ENCODE measurements at regions not wholly inside any gene's neighbourhood (a gene's known extent, or its start where the extent isn't known, plus 50 kb on each side); places are given as distances from the start of the nearest gene placed in this dataset.

- H3K36me3 Mint-ChIP-seq: no peaks in the 10 kb centered on the region
- H3K4me3 Mint-ChIP-seq: no peak overlapping the region
- DNase-seq (ENCODE audit: low spot score in 2 of 2, unreplicated experiment in 2 of 2): no peak
- H3K9me3 Mint-ChIP-seq: no peaks in the 10 kb centered on the region
- TF ChIP-seq, protein P1, sequence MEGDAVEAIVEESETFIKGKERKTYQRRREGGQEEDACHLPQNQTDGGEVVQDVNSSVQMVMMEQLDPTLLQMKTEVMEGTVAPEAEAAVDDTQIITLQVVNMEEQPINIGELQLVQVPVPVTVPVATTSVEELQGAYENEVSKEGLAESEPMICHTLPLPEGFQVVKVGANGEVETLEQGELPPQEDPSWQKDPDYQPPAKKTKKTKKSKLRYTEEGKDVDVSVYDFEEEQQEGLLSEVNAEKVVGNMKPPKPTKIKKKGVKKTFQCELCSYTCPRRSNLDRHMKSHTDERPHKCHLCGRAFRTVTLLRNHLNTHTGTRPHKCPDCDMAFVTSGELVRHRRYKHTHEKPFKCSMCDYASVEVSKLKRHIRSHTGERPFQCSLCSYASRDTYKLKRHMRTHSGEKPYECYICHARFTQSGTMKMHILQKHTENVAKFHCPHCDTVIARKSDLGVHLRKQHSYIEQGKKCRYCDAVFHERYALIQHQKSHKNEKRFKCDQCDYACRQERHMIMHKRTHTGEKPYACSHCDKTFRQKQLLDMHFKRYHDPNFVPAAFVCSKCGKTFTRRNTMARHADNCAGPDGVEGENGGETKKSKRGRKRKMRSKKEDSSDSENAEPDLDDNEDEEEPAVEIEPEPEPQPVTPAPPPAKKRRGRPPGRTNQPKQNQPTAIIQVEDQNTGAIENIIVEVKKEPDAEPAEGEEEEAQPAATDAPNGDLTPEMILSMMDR (IDR thresholded peaks at IDR 0.05; ENCODE audit: unreplicated experiment): no peak
- H3K27ac Mint-ChIP-seq: no peak overlapping the region
- H3K4me1 Mint-ChIP-seq: no peaks in the 10 kb centered on the region
- H3K27me3 Mint-ChIP-seq (ENCODE audit: low read depth): peaks cover 34% of the 10 kb centered on the region
Observed at GRCh38 chr1:34627465-34628240, 127.2 kb upstream of the GJB5 start.

- Mint-ChIP-seq H3K4me3 (no peak overlapping the region), H3K9me3 (no peaks in the 10 kb centered on the region), H3K27ac (no peak overlapping the region), H3K4me1 (no peaks in the 10 kb centered on the region), H3K36me3 (no peaks in the 10 kb centered on the region), H3K27me3 (ENCODE audit: low read depth) (peaks cover 29% of the 10 kb centered on the region)
- DNase-seq (ENCODE audit: low spot score in 2 of 2, unreplicated experiment in 2 of 2): no peak
- TF ChIP-seq, protein P1 (IDR thresholded peaks at IDR 0.05; ENCODE audit: unreplicated experiment): no peak
Observed at GRCh38 chr1:34631126-34631525, 123.7 kb upstream of the GJB5 start.

DNA sequence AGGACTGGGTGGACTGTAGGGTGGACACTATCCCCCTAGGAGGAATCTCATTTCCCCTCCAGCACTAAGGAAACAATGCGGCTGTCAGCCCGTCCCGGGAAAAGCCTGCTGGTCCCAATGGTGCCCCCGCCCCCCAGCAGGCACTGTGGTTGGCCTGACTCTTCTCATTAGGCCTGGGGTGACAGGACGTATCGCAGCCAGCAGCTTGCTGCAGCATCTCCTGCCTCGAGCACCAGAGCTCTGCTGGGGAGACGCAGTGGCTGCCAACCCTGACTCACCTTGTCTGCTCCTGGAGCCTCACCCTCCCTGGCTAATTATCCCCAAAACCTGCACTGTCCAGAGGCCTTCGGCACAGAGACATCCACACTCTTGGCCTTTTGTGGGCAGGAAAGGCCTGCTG is 115.1 kb upstream of the GJB5 start:
- Mint-ChIP-seq H3K4me1 (no peaks in the 10 kb centered on the region), H3K27me3 (ENCODE audit: low read depth) (peaks cover 51% of the 10 kb centered on the region), H3K4me3 (no peak overlapping the region), H3K27ac (no peak overlapping the region), H3K36me3 (no peaks in the 10 kb centered on the region), H3K9me3 (peaks cover 4% of the 10 kb centered on the region)
- no peak for DNase-seq (ENCODE audit: low spot score in 2 of 2, unreplicated experiment in 2 of 2)
- TF ChIP-seq, protein P1 (IDR thresholded peaks at IDR 0.05; ENCODE audit: unreplicated experiment): no peak

- Mint-ChIP-seq H3K27me3 (ENCODE audit: low read depth) (peaks cover 59% of the 10 kb centered on the region), H3K9me3 (peaks cover 4% of the 10 kb centered on the region), H3K27ac (no peak overlapping the region), H3K4me3 (no peak overlapping the region), H3K4me1 (no peaks in the 10 kb centered on the region), H3K36me3 (no peaks in the 10 kb centered on the region)
- TF ChIP-seq, protein P1 (IDR thresholded peaks at IDR 0.05; ENCODE audit: unreplicated experiment): no peak
- no peak for DNase-seq (ENCODE audit: low spot score in 2 of 2, unreplicated experiment in 2 of 2)
Observed at GRCh38 chr1:34640654-34641401, 114.0 kb upstream of the GJB5 start.

- Mint-ChIP-seq H3K9me3 (no peaks in the 10 kb centered on the region), H3K27me3 (ENCODE audit: low read depth) (peaks cover 67% of the 10 kb centered on the region), H3K4me3 (no peak overlapping the region), H3K27ac (no peak overlapping the region), H3K4me1 (no peaks in the 10 kb centered on the region), H3K36me3 (no peaks in the 10 kb centered on the region)
- no peak for DNase-seq (ENCODE audit: low spot score in 2 of 2, unreplicated experiment in 2 of 2)
- TF ChIP-seq, protein P1 (IDR thresholded peaks at IDR 0.05; ENCODE audit: unreplicated experiment): no peak
Observed at GRCh38 chr1:34642679-34643078, 112.2 kb upstream of the GJB5 start.

Data from mesothelial cell of epicardium (in vitro differentiated cells).